Endodermal cell (in vitro differentiated cells): ENCODE measurements at regions not wholly inside any gene's neighbourhood (a gene's known extent, or its start where the extent isn't known, plus 50 kb on each side); places are given as distances from the start of the nearest gene placed in this dataset.

Experiments
- DNase-seq: peaks from one replicate; pipeline ENCODE4 v3.0.0-alpha.2; 2017
- H3K27ac ChIP-seq: 2 replicates; pipeline ENCODE4 v1.5.1; 2013; ENCODE audit warnings: mild to moderate bottlenecking, low read depth, low read length, moderate library complexity
- H3K27me3 ChIP-seq: 2 replicates; pipeline ENCODE4 v1.6.1; 2013; ENCODE audit warnings: mild to moderate bottlenecking, low read length, moderate library complexity; ENCODE audit not compliant: insufficient read depth, control insufficient read depth, poor library complexity, severe bottlenecking
- H3K36me3 ChIP-seq: 2 replicates; pipeline ENCODE4 v1.7.0; 2013; ENCODE audit warnings: mild to moderate bottlenecking, low read length, moderate library complexity; ENCODE audit not compliant: control insufficient read depth, insufficient read depth
- H3K4me1 ChIP-seq: one replicate; pipeline ENCODE4 v1.7.0; 2013; ENCODE audit warnings: low read length; ENCODE audit not compliant: control insufficient read depth, insufficient read depth
- H3K4me3 ChIP-seq: 2 replicates; pipeline ENCODE4 v1.5.1; 2013; ENCODE audit warnings: mild to moderate bottlenecking, low read length, moderate library complexity
- H3K9ac ChIP-seq: 2 replicates; pipeline ENCODE4 v1.6.1; 2013; ENCODE audit warnings: mild to moderate bottlenecking, low read length, moderate library complexity; ENCODE audit not compliant: poor library complexity, severe bottlenecking; ENCODE audit errors: extremely low read depth
- H3K9me3 ChIP-seq: 2 replicates; pipeline ENCODE4 v1.6.1; 2013; ENCODE audit warnings: mild to moderate bottlenecking, low read length, moderate library complexity; ENCODE audit not compliant: control insufficient read depth
- H3K27ac Mint-ChIP-seq: 2 replicates; pipeline ENCODE4 v1.8.0; 2020; ENCODE audit warnings: mixed read lengths
- H3K27me3 Mint-ChIP-seq: 2 replicates; pipeline ENCODE4 v1.8.0; 2021; ENCODE audit warnings: mild to moderate bottlenecking, mixed read lengths; ENCODE audit not compliant: insufficient read depth
- H3K36me3 Mint-ChIP-seq: 2 replicates; pipeline ENCODE4 v1.8.0; 2020; ENCODE audit warnings: low read depth, mixed read lengths
- H3K4me1 Mint-ChIP-seq: 2 replicates; pipeline ENCODE4 v1.8.0; 2020; ENCODE audit warnings: mixed read lengths
- H3K4me3 Mint-ChIP-seq: 2 replicates; pipeline ENCODE4 v1.8.0; 2020; ENCODE audit warnings: mild to moderate bottlenecking, moderate library complexity, mixed read lengths
- H3K9me3 Mint-ChIP-seq: 2 replicates; pipeline ENCODE4 v1.8.0; 2020; ENCODE audit warnings: mild to moderate bottlenecking, mixed read lengths
- CTCF ChIP-seq: fragments of 200-600 bp; sonication (generic); conservative IDR thresholded peaks from 2 replicates; pipeline ENCODE4 v1.5.0; 2021; ENCODE audit warnings: antibody characterized with exemption, mild to moderate bottlenecking
- WGBS, 2 experiments: methylation state at CpG; one replicate each; pipeline versions ENCODE4 v1.1.5 to v1.1.7; 2013; ENCODE audit warnings: missing lambda C conversion rate in 2 of 2, mixed read lengths in 1 of 2; ENCODE audit not compliant: insufficient coverage in 1 of 2, insufficient read length in 1 of 2; 5-methylcytosine and 5-hydroxymethylcytosine counted together

- no peaks in the 10 kb centered on the region for H3K36me3 Mint-ChIP-seq
- no peak for TF ChIP-seq CTCF
- H3K9me3 Mint-ChIP-seq, result no peaks in the 10 kb centered on the region
- no peaks in the 10 kb centered on the region for H3K4me1 ChIP-seq
- WGBS, 2 experiments, result 90 to 96% methylated on average over 2 to 4 of the region's 4 CpGs
- no peaks in the 10 kb centered on the region for H3K9me3 ChIP-seq
- H3K27ac Mint-ChIP-seq, result no peak overlapping the region
- H3K4me3 ChIP-seq, result no peak overlapping the region
- H3K27me3 Mint-ChIP-seq, result peaks cover 58% of the 10 kb centered on the region
- no peak for DNase-seq
- peaks cover 93% of the 10 kb centered on the region for H3K27me3 ChIP-seq
- H3K4me3 Mint-ChIP-seq, result no peak overlapping the region
- H3K36me3 ChIP-seq, result no peaks in the 10 kb centered on the region
- H3K27ac ChIP-seq, result no peak overlapping the region
- H3K9ac ChIP-seq, result no peak overlapping the region
- H3K4me1 Mint-ChIP-seq, result peaks cover 10% of the 10 kb centered on the region
These were observed 392.3 kb upstream of the MEF2C start for GRCh38 chr5:89275066-89275855.

GRCh38 chr5:89273289-89273688 is 390.3 kb upstream of the MEF2C start:
- peaks cover 44% of the 10 kb centered on the region for H3K27me3 Mint-ChIP-seq
- Histone ChIP-seq H3K9ac (no peak overlapping the region), H3K27ac (no peak overlapping the region), H3K4me3 (no peak overlapping the region), H3K9me3 (no peaks in the 10 kb centered on the region), H3K4me1 (no peaks in the 10 kb centered on the region), H3K27me3 (peaks cover 83% of the 10 kb centered on the region), H3K36me3 (no peaks in the 10 kb centered on the region)
- no peaks in the 10 kb centered on the region for H3K9me3 Mint-ChIP-seq
- no peaks in the 10 kb centered on the region for H3K4me1 Mint-ChIP-seq
- no peak for TF ChIP-seq CTCF
- no peak for DNase-seq
- no peak overlapping the region for H3K27ac Mint-ChIP-seq
- WGBS, 2 experiments, result 95 to 100% methylated on average over 3 to 7 of the region's 7 CpGs
- no peaks in the 10 kb centered on the region for H3K36me3 Mint-ChIP-seq
- no peak overlapping the region for H3K4me3 Mint-ChIP-seq

- no peak for TF ChIP-seq CTCF
- no peak overlapping the region for H3K27ac ChIP-seq
- no peak overlapping the region for H3K9ac ChIP-seq
- no peaks in the 10 kb centered on the region for H3K36me3 ChIP-seq
- H3K4me3 ChIP-seq, result no peak overlapping the region
- peaks cover 71% of the 10 kb centered on the region for H3K27me3 ChIP-seq
- H3K4me1 ChIP-seq, result no peaks in the 10 kb centered on the region
- Mint-ChIP-seq H3K4me1 (no peaks in the 10 kb centered on the region), H3K27ac (no peak overlapping the region), H3K9me3 (no peaks in the 10 kb centered on the region), H3K27me3 (peaks cover 26% of the 10 kb centered on the region), H3K36me3 (no peaks in the 10 kb centered on the region), H3K4me3 (no peak overlapping the region)
- no peak for DNase-seq
- H3K9me3 ChIP-seq, result no peaks in the 10 kb centered on the region
- 88 to 100% methylated on average over 4 to 5 of the region's 5 CpGs for WGBS, 2 experiments
These were observed 387.9 kb upstream of the MEF2C start for GRCh38 chr5:89270901-89271300.
